Gastrocnemius medialis (tissue), 4 donors: ENCODE measurements at regions not wholly inside any gene's neighbourhood (a gene's known extent, or its start where the extent isn't known, plus 50 kb on each side); places are given as distances from the start of the nearest gene placed in this dataset.

Experiments used
- CTCF ChIP-seq, 5 experiments: fragments of 450-650 bp in 3 of 5; fragments of 200-600 bp in 2 of 5; sonication (generic) in 2 of 5; IDR thresholded peaks in 4 of 5; conservative IDR thresholded peaks in 1 of 5; 1 replicate in 4 of 5; 2 replicates in 1 of 5; pipeline ENCODE4 v1.5.1; 2016 to 2019; ENCODE audit warnings: antibody characterized with exemption in 5 of 5, mild to moderate bottlenecking in 3 of 5, moderate library complexity in 3 of 5
- POLR2A ChIP-seq, 2 donors: fragments of 450-650 bp; IDR thresholded peaks; one replicate each; pipeline ENCODE4 v1.6.1; 2017; ENCODE audit warnings: antibody characterized with exemption in 2 of 2, mild to moderate bottlenecking in 2 of 2, moderate library complexity in 2 of 2

GRCh38 chr14:27078191-27078590 lies 480.4 kb upstream of the NOVA1 start:
- no peak for TF ChIP-seq CTCF (IDR thresholded peaks at IDR 0.05 in 4 of 5, conservative IDR thresholded peaks at IDR 0.05 in 1 of 5)
- TF ChIP-seq POLR2A (IDR thresholded peaks at IDR 0.05): no peak
